ENCODE measurements at regions not wholly inside any gene's neighbourhood (a gene's known extent, or its start where the extent isn't known, plus 50 kb on each side); places are given as distances from the start of the nearest gene placed in this dataset.

DNA sequence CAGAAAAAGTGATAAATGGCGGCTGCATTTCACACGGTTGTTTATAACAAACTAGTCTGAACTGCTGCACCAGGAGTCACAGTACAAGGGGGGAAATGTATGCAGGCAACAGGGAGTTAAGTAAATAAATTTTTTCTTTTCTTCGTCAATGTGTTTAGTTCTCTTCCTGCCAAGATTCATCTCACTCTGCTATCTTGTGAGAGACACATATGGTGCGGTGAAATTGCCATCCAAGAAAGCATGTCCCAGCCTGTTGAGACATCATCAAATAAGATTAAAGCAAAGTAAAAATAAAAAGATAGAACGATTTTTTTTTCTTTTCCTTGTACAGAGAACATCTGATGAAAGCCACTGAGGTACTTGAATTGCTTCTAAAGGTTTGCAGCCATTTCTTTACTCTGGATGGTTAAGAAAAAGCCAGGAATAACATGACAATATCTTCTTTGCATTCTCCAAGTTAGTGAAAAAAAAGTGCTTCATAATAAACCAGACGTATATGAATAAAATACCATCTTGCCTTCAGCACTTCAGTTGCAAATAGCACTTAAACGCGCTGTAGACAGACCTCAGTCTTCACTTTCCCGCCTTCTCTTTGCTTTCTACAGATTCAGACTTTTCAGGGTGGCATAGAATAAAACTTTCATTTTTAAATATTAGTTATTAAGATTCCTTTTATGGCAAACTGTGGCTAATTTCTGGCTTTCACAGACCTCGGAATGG, 506.2 kb upstream of the ZFHX3 start:
- TF ChIP-seq, protein P1, sequence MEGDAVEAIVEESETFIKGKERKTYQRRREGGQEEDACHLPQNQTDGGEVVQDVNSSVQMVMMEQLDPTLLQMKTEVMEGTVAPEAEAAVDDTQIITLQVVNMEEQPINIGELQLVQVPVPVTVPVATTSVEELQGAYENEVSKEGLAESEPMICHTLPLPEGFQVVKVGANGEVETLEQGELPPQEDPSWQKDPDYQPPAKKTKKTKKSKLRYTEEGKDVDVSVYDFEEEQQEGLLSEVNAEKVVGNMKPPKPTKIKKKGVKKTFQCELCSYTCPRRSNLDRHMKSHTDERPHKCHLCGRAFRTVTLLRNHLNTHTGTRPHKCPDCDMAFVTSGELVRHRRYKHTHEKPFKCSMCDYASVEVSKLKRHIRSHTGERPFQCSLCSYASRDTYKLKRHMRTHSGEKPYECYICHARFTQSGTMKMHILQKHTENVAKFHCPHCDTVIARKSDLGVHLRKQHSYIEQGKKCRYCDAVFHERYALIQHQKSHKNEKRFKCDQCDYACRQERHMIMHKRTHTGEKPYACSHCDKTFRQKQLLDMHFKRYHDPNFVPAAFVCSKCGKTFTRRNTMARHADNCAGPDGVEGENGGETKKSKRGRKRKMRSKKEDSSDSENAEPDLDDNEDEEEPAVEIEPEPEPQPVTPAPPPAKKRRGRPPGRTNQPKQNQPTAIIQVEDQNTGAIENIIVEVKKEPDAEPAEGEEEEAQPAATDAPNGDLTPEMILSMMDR (IDR thresholded peaks at IDR 0.05; ENCODE audit: low read length): no peak
- no peak for TF ChIP-seq EZH2 (IDR thresholded peaks at IDR 0.05; ENCODE audit: borderline replicate concordance, low read length)
